Activated CD8-positive, alpha-beta T cell treated with anti-CD3 and anti-CD28 coated beads for 36 hours (primary cell): ENCODE measurements at regions not wholly inside any gene's neighbourhood (a gene's known extent, or its start where the extent isn't known, plus 50 kb on each side); places are given as distances from the start of the nearest gene placed in this dataset.
A peak's percentile ranks its signal among the peaks of the same experiment; 100 is the strongest.

ENCODE experiments used
- ATAC-seq: fragments of 200-7000 bp; cut with Tn5 transposase; one replicate; pipeline ENCODE4 v1.10.0; 2021; ENCODE audit warnings: mild to moderate bottlenecking, moderate library complexity
- CTCF ChIA-PET: fragments of 350-600 bp; sonication (Branson Sonifier 250); formaldehyde crosslinking; loops from one replicate; lab custom pipeline; 2021; ENCODE audit warnings: antibody characterized with exemption; lab: Charles Lee
- POLR2A ChIA-PET: fragments of 350-600 bp; sonication (Branson Sonifier 250); formaldehyde crosslinking; loops from one replicate; lab custom pipeline; 2021; ENCODE audit warnings: antibody characterized with exemption; lab: Charles Lee
- DNase-seq: peaks from one replicate; pipeline ENCODE4 v3.0.0-alpha.2; 2020
- H3K27ac Mint-ChIP-seq: one replicate; pipeline ENCODE4 v1.8.0; 2021; ENCODE audit warnings: mild to moderate bottlenecking, mixed read lengths
- H3K27me3 Mint-ChIP-seq: one replicate; pipeline ENCODE4 v1.8.0; 2021; ENCODE audit warnings: mixed read lengths
- H3K36me3 Mint-ChIP-seq: one replicate; pipeline ENCODE4 v1.8.0; 2021; ENCODE audit warnings: low read depth, mixed read lengths
- H3K4me1 Mint-ChIP-seq: one replicate; pipeline ENCODE4 v1.8.0; 2021; ENCODE audit warnings: low read depth, mixed read lengths
- H3K4me3 Mint-ChIP-seq: one replicate; pipeline ENCODE4 v1.8.0; 2021; ENCODE audit warnings: mild to moderate bottlenecking, moderate library complexity, mixed read lengths
- H3K9me3 Mint-ChIP-seq: one replicate; pipeline ENCODE4 v1.8.0; 2021; ENCODE audit warnings: mixed read lengths
- intact Hi-C: fragments of 100-400 bp; cut with micrococcal nuclease; formaldehyde crosslinking; loops from one replicate; pipeline ENCODE4 v1.10.0; 2022
- TF ChIP-seq, protein P1 (sequence below): fragments of 200-600 bp; IDR thresholded peaks from one replicate; pipeline ENCODE4 v1.8.0; 2022; ENCODE audit warnings: antibody characterized with exemption, mild to moderate bottlenecking

DNA sequence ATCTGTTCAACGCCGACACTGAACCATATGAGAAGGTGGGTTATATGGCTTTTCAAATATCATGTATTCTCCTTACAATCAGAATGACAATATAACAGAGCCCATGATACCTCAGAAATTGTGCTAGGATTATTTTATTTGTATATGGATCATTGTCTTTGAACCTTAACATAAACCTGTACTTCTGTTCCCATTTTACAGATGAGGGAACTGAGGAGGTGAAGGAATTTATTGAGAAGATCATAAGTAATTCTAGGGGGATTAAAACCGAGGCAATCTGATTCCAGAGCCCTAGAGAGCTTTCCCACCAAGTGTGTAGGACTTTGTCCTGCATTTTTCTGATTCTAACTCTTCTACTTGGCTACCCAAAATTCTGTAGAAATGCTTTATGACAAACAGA lies 279.8 kb upstream of the FANCL start:
- Mint-ChIP-seq H3K9me3 (no peaks in the 10 kb centered on the region), H3K4me1 (no peaks in the 10 kb centered on the region), H3K36me3 (no peaks in the 10 kb centered on the region), H3K27me3 (no peaks in the 10 kb centered on the region), H3K27ac (no peak overlapping the region), H3K4me3 (no peak overlapping the region)
- no peak for DNase-seq
- POLR2A ChIA-PET, result no interaction called here
- ATAC-seq, result no peak
- TF ChIP-seq, protein P1, sequence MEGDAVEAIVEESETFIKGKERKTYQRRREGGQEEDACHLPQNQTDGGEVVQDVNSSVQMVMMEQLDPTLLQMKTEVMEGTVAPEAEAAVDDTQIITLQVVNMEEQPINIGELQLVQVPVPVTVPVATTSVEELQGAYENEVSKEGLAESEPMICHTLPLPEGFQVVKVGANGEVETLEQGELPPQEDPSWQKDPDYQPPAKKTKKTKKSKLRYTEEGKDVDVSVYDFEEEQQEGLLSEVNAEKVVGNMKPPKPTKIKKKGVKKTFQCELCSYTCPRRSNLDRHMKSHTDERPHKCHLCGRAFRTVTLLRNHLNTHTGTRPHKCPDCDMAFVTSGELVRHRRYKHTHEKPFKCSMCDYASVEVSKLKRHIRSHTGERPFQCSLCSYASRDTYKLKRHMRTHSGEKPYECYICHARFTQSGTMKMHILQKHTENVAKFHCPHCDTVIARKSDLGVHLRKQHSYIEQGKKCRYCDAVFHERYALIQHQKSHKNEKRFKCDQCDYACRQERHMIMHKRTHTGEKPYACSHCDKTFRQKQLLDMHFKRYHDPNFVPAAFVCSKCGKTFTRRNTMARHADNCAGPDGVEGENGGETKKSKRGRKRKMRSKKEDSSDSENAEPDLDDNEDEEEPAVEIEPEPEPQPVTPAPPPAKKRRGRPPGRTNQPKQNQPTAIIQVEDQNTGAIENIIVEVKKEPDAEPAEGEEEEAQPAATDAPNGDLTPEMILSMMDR, result no peak
- CTCF ChIA-PET, result no interaction called here
- intact Hi-C loops, result no loop called here

DNA sequence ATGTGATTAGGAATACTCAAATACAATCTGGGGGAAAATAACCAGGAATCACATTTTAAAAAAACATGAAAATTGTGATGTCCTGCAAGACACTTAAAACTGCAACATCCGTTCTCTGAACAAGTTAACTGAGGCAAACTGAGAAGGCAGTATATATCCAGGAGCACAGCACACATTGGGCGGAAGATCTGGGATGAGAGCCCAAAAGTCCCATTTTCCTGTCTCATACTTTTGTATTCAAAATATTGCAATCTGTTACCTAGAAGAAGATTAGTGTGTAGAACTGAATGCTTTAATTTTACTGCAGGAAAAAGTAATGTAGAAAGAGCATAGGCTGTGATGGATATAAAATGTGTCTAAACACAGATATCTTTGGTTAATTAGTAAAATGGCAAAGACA lies 276.8 kb upstream of the FANCL start:
- Mint-ChIP-seq H3K27me3 (no peaks in the 10 kb centered on the region), H3K4me3 (no peak overlapping the region), H3K36me3 (no peaks in the 10 kb centered on the region), H3K27ac (no peak overlapping the region), H3K4me1 (no peaks in the 10 kb centered on the region), H3K9me3 (no peaks in the 10 kb centered on the region)
- ATAC-seq, result no peak
- TF ChIP-seq, protein P1, result no peak
- intact Hi-C loops, result no loop called here
- CTCF ChIA-PET, result no interaction called here
- no peak for DNase-seq
- POLR2A ChIA-PET, result no interaction called here

- Mint-ChIP-seq H3K9me3 (no peaks in the 10 kb centered on the region), H3K27me3 (no peaks in the 10 kb centered on the region), H3K4me3 (no peak overlapping the region), H3K27ac (no peak overlapping the region), H3K4me1 (no peaks in the 10 kb centered on the region), H3K36me3 (no peaks in the 10 kb centered on the region)
- TF ChIP-seq, protein P1, result no peak
- ATAC-seq, result no peak
- CTCF ChIA-PET, result interaction anchor here (0.6 kb wide), 1 partner anchor 706 kb away, joined by 3 read pairs; no protein-coding TSS in a partner anchor
- DNase-seq, result no peak
- intact Hi-C loops, result no loop called here
- POLR2A ChIA-PET, result interaction anchor here (1.0 kb wide), 1 partner anchor 470 kb away, joined by 3 read pairs; the partner anchor contains the start of gene VRK2
Observed at GRCh38 chr2:58516695-58517094, 275.6 kb upstream of the FANCL start.

GRCh38 chr2:58515827-58516573 lies 274.9 kb upstream of the FANCL start:
- ChIA-PET POLR2A (interaction anchor here (1.0 kb wide), 1 partner anchor 470 kb away, joined by 3 read pairs; the partner anchor contains the start of gene VRK2), CTCF (no interaction called here)
- H3K27ac Mint-ChIP-seq, result no peak overlapping the region
- TF ChIP-seq, protein P1, result no peak
- no peaks in the 10 kb centered on the region for H3K9me3 Mint-ChIP-seq
- H3K36me3 Mint-ChIP-seq, result no peaks in the 10 kb centered on the region
- ATAC-seq (peak; percentile 81), DNase-seq (peak; percentile 34)
- intact Hi-C loops, result no loop called here
- no peaks in the 10 kb centered on the region for H3K27me3 Mint-ChIP-seq
- no peaks in the 10 kb centered on the region for H3K4me1 Mint-ChIP-seq
- no peak overlapping the region for H3K4me3 Mint-ChIP-seq

DNA sequence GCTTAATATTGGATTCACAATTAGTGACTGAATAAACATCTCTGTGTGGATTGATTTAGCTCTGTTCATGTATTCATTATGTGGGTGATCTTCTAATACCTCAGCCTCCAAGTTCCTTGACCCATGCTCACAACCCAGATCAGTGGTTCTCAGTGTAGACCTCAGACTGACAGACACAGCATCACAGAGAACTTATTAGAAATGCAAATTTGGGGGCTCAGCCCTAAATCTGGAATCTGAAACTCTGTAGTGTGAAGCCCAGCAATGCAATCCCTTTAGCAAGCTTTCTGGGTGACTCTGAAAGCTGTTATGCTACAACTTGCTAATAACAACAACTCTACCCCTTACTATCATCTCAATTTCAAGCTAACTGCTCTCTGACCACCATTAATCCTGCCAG lies 273.1 kb upstream of the FANCL start:
- Mint-ChIP-seq H3K9me3 (no peaks in the 10 kb centered on the region), H3K36me3 (no peaks in the 10 kb centered on the region), H3K4me3 (no peak overlapping the region), H3K4me1 (no peaks in the 10 kb centered on the region), H3K27ac (no peak overlapping the region), H3K27me3 (no peaks in the 10 kb centered on the region)
- ChIA-PET CTCF (no interaction called here), POLR2A (no interaction called here)
- intact Hi-C loops, result no loop called here
- no peak for DNase-seq
- ATAC-seq, result no peak
- TF ChIP-seq, protein P1, result no peak
